Right lobe of liver (tissue), 6 donors: ENCODE measurements at regions not wholly inside any gene's neighbourhood (a gene's known extent, or its start where the extent isn't known, plus 50 kb on each side); places are given as distances from the start of the nearest gene placed in this dataset.

Source experiments
- ATAC-seq, 4 donors: fragments of 200-7000 bp; cut with Tn5 transposase; one replicate each; pipeline ENCODE4 v1.9.1; 2020; ENCODE audit warnings: mild to moderate bottlenecking in 4 of 4, moderate library complexity in 4 of 4
- DNase-seq, 3 donors: peaks; one replicate each; pipeline ENCODE4 v3.0.0-alpha.2; 2020
- H3K27ac ChIP-seq, 3 donors: fragments of 200-600 bp; one replicate each; pipeline ENCODE4 v1.8.0; 2022
- H3K27me3 ChIP-seq, 2 donors: fragments of 200-600 bp; one replicate each; pipeline ENCODE4 v1.8.0; 2022
- H3K36me3 ChIP-seq, 4 donors: fragments of 200-600 bp; sonication (generic) in 1 of 4; one replicate each; pipeline versions ENCODE4 v1.5.1 to v1.8.0; 2017 to 2022; ENCODE audit warnings: control low read depth in 1 of 4
- H3K4me1 ChIP-seq, 4 donors: fragments of 200-600 bp; sonication (generic) in 1 of 4; one replicate each; pipeline versions ENCODE4 v1.5.1 to v1.8.0; 2017 to 2022; ENCODE audit warnings: control low read depth in 1 of 4
- H3K4me3 ChIP-seq, 3 donors: fragments of 200-600 bp; one replicate each; pipeline ENCODE4 v1.8.0; 2022
- H3K9me3 ChIP-seq, 4 donors: fragments of 200-600 bp; sonication (generic) in 1 of 4; one replicate each; pipeline versions ENCODE4 v1.5.1 to v1.8.0; 2017 to 2022; ENCODE audit warnings: control low read depth in 1 of 4
- POLR2A ChIP-seq: fragments of 450-650 bp; IDR thresholded peaks from one replicate; pipeline ENCODE4 v1.6.1; 2017; ENCODE audit warnings: antibody characterized with exemption, mild to moderate bottlenecking
- WGBS: methylation state at CpG from one replicate; pipeline ENCODE4 v1.1.6; 2018; ENCODE audit warnings: low coverage, low lambda C conversion rate; ENCODE audit not compliant: insufficient coverage; ENCODE audit errors: missing lambda C conversion rate; 5-methylcytosine and 5-hydroxymethylcytosine counted together
- intact Hi-C, 2 donors: fragments of 100-400 bp; cut with DNase I; formaldehyde crosslinking; loops; one replicate each; pipeline versions ENCODE4 v1.11.2 to v1.14.1; 2022
- TF ChIP-seq, protein P1 (sequence below), 4 donors: fragments of 200-600 bp in 3 of 4; fragments of 450-650 bp in 1 of 4; IDR thresholded peaks; one replicate each; pipeline versions ENCODE4 v1.5.1 to v1.8.0; 2016 to 2022; ENCODE audit warnings: antibody characterized with exemption in 4 of 4, mild to moderate bottlenecking in 2 of 4
- donor health status: DM: no; HTN: yes; CAD: no.
- donor health status: DM: no; HTN: no; CAD: no.
- donor health status: DM: no; HTN: no; CAD: no.
- donor health status: DM: no; HTN: yes; CAD: no.
- donor health status: DM: no; HTN: yes; CAD: no.

DNA sequence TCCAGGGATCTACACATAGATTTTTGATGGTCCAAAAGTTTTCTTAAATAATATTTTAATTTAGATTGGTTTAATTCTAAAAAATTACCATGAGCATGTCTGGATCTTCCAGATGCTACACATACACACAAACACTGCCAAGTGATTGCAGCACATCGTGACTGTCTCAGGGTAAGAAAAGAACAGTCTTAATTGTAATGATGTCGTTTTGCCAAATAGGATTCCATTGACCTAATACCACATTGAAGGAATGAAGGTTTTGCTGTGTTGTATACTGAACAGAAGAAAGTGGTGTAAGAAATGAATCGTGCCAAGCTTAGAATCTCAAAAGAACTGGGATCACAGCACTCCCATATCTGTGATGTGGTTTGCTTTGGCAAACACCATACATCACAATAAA is 633.3 kb upstream of the CAMK1G start:
- H3K27ac ChIP-seq: no peak overlapping the region
- TF ChIP-seq, protein P1, sequence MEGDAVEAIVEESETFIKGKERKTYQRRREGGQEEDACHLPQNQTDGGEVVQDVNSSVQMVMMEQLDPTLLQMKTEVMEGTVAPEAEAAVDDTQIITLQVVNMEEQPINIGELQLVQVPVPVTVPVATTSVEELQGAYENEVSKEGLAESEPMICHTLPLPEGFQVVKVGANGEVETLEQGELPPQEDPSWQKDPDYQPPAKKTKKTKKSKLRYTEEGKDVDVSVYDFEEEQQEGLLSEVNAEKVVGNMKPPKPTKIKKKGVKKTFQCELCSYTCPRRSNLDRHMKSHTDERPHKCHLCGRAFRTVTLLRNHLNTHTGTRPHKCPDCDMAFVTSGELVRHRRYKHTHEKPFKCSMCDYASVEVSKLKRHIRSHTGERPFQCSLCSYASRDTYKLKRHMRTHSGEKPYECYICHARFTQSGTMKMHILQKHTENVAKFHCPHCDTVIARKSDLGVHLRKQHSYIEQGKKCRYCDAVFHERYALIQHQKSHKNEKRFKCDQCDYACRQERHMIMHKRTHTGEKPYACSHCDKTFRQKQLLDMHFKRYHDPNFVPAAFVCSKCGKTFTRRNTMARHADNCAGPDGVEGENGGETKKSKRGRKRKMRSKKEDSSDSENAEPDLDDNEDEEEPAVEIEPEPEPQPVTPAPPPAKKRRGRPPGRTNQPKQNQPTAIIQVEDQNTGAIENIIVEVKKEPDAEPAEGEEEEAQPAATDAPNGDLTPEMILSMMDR (IDR thresholded peaks at IDR 0.05): no peak
- no peak for TF ChIP-seq POLR2A
- DNase-seq (no peak), ATAC-seq (no peak)
- no peak overlapping the region for H3K4me3 ChIP-seq
- H3K36me3 ChIP-seq: no peaks in the 10 kb centered on the region
- no peaks in the 10 kb centered on the region for H3K27me3 ChIP-seq
- 47% methylated on average over 3 of the region's 3 CpGs for WGBS
- no peaks in the 10 kb centered on the region for H3K4me1 ChIP-seq
- intact Hi-C loops: no loop called here
- H3K9me3 ChIP-seq: no peaks in the 10 kb centered on the region

DNA sequence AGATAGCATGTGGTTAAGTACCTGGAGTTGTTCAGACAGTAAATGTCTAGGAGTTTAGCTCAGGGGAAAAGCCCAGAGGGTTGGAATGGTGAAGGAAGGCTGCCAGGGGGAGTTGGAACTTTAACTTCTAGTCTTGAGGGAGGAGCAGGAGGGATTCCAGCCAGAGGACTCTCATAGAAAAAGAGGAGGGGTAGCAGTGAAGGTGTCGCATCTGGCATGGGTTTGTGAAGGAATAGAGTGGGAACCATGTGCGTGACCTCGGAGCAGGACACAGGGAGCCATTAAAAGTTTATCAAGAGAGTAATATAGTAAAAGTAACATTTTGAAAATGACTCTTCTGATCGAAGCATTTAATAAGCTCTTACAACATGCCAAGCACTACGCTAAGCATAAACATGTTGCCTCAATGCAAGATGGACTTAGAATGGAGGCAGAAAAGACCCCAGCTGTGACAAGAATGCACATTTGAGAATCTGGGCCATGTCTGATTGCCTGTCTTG is 632.4 kb upstream of the CAMK1G start:
- DNase-seq (no peak), ATAC-seq (no peak)
- 69% methylated on average over 5 of the region's 5 CpGs for WGBS

DNA sequence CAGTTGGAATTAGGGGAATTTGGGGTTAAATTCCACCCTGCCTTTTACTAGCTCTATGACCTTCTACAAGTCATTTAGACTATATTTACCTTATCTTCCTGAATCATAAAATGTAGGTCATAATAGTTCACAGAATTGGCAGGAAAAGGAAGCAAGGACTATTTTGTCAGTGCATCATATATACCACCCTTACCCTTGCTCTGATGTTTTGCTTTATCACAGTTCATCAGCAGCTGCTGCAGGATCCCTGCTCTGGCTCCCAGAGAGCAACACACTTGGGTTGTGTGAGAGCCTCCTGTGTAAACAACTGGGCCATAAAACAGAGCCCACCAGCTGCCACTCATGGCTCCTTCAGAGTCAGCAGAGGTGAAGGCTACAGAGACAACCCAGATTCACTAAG is 631.6 kb upstream of the CAMK1G start:
- no peaks in the 10 kb centered on the region for H3K4me1 ChIP-seq
- no peaks in the 10 kb centered on the region for H3K27me3 ChIP-seq
- no peaks in the 10 kb centered on the region for H3K36me3 ChIP-seq
- H3K9me3 ChIP-seq: no peaks in the 10 kb centered on the region
- intact Hi-C loops: no loop called here
- H3K4me3 ChIP-seq: no peak overlapping the region
- no peak for TF ChIP-seq POLR2A
- TF ChIP-seq, protein P1 (IDR thresholded peaks at IDR 0.05): no peak
- H3K27ac ChIP-seq: no peak overlapping the region
- ATAC-seq (no peak), DNase-seq (no peak)

More for the DNA sequence above, 632.4 kb upstream of the CAMK1G start:
- no peak overlapping the region for H3K27ac ChIP-seq
- H3K4me1 ChIP-seq: no peaks in the 10 kb centered on the region
- H3K36me3 ChIP-seq: no peaks in the 10 kb centered on the region
- no peaks in the 10 kb centered on the region for H3K9me3 ChIP-seq
- no peak overlapping the region for H3K4me3 ChIP-seq
- intact Hi-C loops: no loop called here
- no peaks in the 10 kb centered on the region for H3K27me3 ChIP-seq
- TF ChIP-seq, protein P1 (IDR thresholded peaks at IDR 0.05): no peak
- no peak for TF ChIP-seq POLR2A

DNA sequence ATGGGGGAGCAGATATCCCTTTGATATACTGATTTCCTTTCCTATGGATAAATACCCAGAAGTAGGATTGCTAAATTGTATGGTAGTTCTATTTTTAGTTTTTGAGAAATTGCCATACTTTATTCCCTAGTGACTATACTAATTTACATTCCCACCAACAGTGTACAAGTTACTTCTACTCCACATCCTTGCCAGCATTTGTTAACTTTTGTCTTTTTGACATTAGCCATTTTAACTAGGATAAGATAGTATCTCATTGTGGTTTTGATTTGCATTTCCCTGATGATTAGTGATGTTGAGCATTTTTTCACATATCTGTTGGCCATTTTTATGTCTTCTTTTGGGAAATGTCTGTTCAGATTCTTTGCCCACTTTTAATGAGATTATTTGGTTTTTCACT is 620.6 kb upstream of the CAMK1G start:
- H3K9me3 ChIP-seq: no peaks in the 10 kb centered on the region
- DNase-seq: no peak
- ATAC-seq: no peak
- H3K27me3 ChIP-seq: no peaks in the 10 kb centered on the region
- intact Hi-C loops: no loop called here
- H3K36me3 ChIP-seq: no peaks in the 10 kb centered on the region
- no peaks in the 10 kb centered on the region for H3K4me1 ChIP-seq
- no peak for TF ChIP-seq POLR2A
- TF ChIP-seq, protein P1 (IDR thresholded peaks at IDR 0.05): no peak
- no peak overlapping the region for H3K27ac ChIP-seq
- H3K4me3 ChIP-seq: no peak overlapping the region

DNA sequence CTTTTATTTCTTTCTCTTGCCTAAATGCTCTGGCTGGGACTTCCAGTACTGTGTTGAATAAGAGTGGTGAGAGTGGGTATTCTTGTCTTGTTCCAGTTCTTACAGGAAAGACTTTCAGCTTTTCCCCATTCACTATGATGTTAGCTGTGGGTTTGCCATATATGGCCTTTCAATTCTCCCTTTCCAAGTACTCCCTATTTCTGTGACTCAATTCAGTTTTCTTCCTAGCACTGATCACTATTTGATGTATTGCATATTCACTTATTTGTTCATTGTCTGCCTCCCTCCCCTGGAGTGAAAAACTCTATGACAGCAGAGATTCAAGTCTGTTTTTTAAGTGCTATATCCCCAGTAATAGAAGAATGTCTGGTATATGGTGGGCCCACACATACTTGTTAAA is 618.2 kb upstream of the CAMK1G start:
- intact Hi-C loops: no loop called here
- no peak overlapping the region for H3K27ac ChIP-seq
- ATAC-seq (no peak), DNase-seq (no peak)
- no peaks in the 10 kb centered on the region for H3K36me3 ChIP-seq
- no peak for TF ChIP-seq POLR2A
- TF ChIP-seq, protein P1 (IDR thresholded peaks at IDR 0.05): no peak
- H3K4me1 ChIP-seq: no peaks in the 10 kb centered on the region
- H3K9me3 ChIP-seq: no peaks in the 10 kb centered on the region
- no peak overlapping the region for H3K4me3 ChIP-seq
- no peaks in the 10 kb centered on the region for H3K27me3 ChIP-seq
